Endodermal cell (in vitro differentiated cells): ENCODE measurements at regions not wholly inside any gene's neighbourhood (a gene's known extent, or its start where the extent isn't known, plus 50 kb on each side); places are given as distances from the start of the nearest gene placed in this dataset.

Experiments used
- DNase-seq: peaks from one replicate; pipeline ENCODE4 v3.0.0-alpha.2; 2017
- H3K27ac ChIP-seq: 2 replicates; pipeline ENCODE4 v1.5.1; 2013; ENCODE audit warnings: mild to moderate bottlenecking, low read depth, low read length, moderate library complexity
- H3K27me3 ChIP-seq: 2 replicates; pipeline ENCODE4 v1.6.1; 2013; ENCODE audit warnings: mild to moderate bottlenecking, low read length, moderate library complexity; ENCODE audit not compliant: insufficient read depth, control insufficient read depth, poor library complexity, severe bottlenecking
- H3K36me3 ChIP-seq: 2 replicates; pipeline ENCODE4 v1.7.0; 2013; ENCODE audit warnings: mild to moderate bottlenecking, low read length, moderate library complexity; ENCODE audit not compliant: control insufficient read depth, insufficient read depth
- H3K4me1 ChIP-seq: one replicate; pipeline ENCODE4 v1.7.0; 2013; ENCODE audit warnings: low read length; ENCODE audit not compliant: control insufficient read depth, insufficient read depth
- H3K4me3 ChIP-seq: 2 replicates; pipeline ENCODE4 v1.5.1; 2013; ENCODE audit warnings: mild to moderate bottlenecking, low read length, moderate library complexity
- H3K9ac ChIP-seq: 2 replicates; pipeline ENCODE4 v1.6.1; 2013; ENCODE audit warnings: mild to moderate bottlenecking, low read length, moderate library complexity; ENCODE audit not compliant: poor library complexity, severe bottlenecking; ENCODE audit errors: extremely low read depth
- H3K9me3 ChIP-seq: 2 replicates; pipeline ENCODE4 v1.6.1; 2013; ENCODE audit warnings: mild to moderate bottlenecking, low read length, moderate library complexity; ENCODE audit not compliant: control insufficient read depth
- H3K27ac Mint-ChIP-seq: 2 replicates; pipeline ENCODE4 v1.8.0; 2020; ENCODE audit warnings: mixed read lengths
- H3K27me3 Mint-ChIP-seq: 2 replicates; pipeline ENCODE4 v1.8.0; 2021; ENCODE audit warnings: mild to moderate bottlenecking, mixed read lengths; ENCODE audit not compliant: insufficient read depth
- H3K36me3 Mint-ChIP-seq: 2 replicates; pipeline ENCODE4 v1.8.0; 2020; ENCODE audit warnings: low read depth, mixed read lengths
- H3K4me1 Mint-ChIP-seq: 2 replicates; pipeline ENCODE4 v1.8.0; 2020; ENCODE audit warnings: mixed read lengths
- H3K4me3 Mint-ChIP-seq: 2 replicates; pipeline ENCODE4 v1.8.0; 2020; ENCODE audit warnings: mild to moderate bottlenecking, moderate library complexity, mixed read lengths
- H3K9me3 Mint-ChIP-seq: 2 replicates; pipeline ENCODE4 v1.8.0; 2020; ENCODE audit warnings: mild to moderate bottlenecking, mixed read lengths
- CTCF ChIP-seq: fragments of 200-600 bp; sonication (generic); conservative IDR thresholded peaks from 2 replicates; pipeline ENCODE4 v1.5.0; 2021; ENCODE audit warnings: antibody characterized with exemption, mild to moderate bottlenecking
- WGBS, 2 experiments: methylation state at CpG; one replicate each; pipeline versions ENCODE4 v1.1.5 to v1.1.7; 2013; ENCODE audit warnings: missing lambda C conversion rate in 2 of 2, mixed read lengths in 1 of 2; ENCODE audit not compliant: insufficient coverage in 1 of 2, insufficient read length in 1 of 2; 5-methylcytosine and 5-hydroxymethylcytosine counted together

GRCh38 chr12:104896710-104897109 is 61.4 kb downstream of the SLC41A2 start:
- Histone ChIP-seq H3K4me3 (no peak overlapping the region), H3K9ac (no peak overlapping the region), H3K36me3 (no peaks in the 10 kb centered on the region), H3K27me3 (no peaks in the 10 kb centered on the region), H3K9me3 (peaks cover 10% of the 10 kb centered on the region), H3K4me1 (no peaks in the 10 kb centered on the region), H3K27ac (no peak overlapping the region)
- WGBS, 2 experiments: 92 to 93% methylated on average over 3 to 4 of the region's 4 CpGs
- no peak for DNase-seq
- TF ChIP-seq CTCF: no peak
- Mint-ChIP-seq H3K4me1 (no peaks in the 10 kb centered on the region), H3K27ac (no peak overlapping the region), H3K4me3 (no peak overlapping the region), H3K27me3 (no peaks in the 10 kb centered on the region), H3K9me3 (peaks cover 1% of the 10 kb centered on the region), H3K36me3 (no peaks in the 10 kb centered on the region)

GRCh38 chr12:104896146-104896545 is 61.9 kb downstream of the SLC41A2 start:
- DNase-seq: no peak
- no peak for TF ChIP-seq CTCF

GRCh38 chr12:104895415-104895814 is 62.7 kb downstream of the SLC41A2 start:
- H3K9ac ChIP-seq: no peak overlapping the region
- DNase-seq: no peak
- 90 to 100% methylated on average over 2 of the region's 2 CpGs for WGBS, 2 experiments
- no peak for TF ChIP-seq CTCF
- H3K36me3 Mint-ChIP-seq: no peaks in the 10 kb centered on the region
- no peaks in the 10 kb centered on the region for H3K4me1 Mint-ChIP-seq
- no peak overlapping the region for H3K4me3 Mint-ChIP-seq
- H3K36me3 ChIP-seq: no peaks in the 10 kb centered on the region
- H3K27me3 Mint-ChIP-seq: no peaks in the 10 kb centered on the region
- no peaks in the 10 kb centered on the region for H3K4me1 ChIP-seq
- no peak overlapping the region for H3K27ac Mint-ChIP-seq
- peaks cover 10% of the 10 kb centered on the region for H3K9me3 ChIP-seq
- H3K27ac ChIP-seq: no peak overlapping the region
- peaks cover 1% of the 10 kb centered on the region for H3K9me3 Mint-ChIP-seq
- no peak overlapping the region for H3K4me3 ChIP-seq
- H3K27me3 ChIP-seq: no peaks in the 10 kb centered on the region

More at GRCh38 chr12:104896146-104896545, 61.9 kb downstream of the SLC41A2 start:
- Histone ChIP-seq H3K36me3 (no peaks in the 10 kb centered on the region), H3K9ac (no peak overlapping the region), H3K4me3 (no peak overlapping the region), H3K27me3 (no peaks in the 10 kb centered on the region), H3K27ac (no peak overlapping the region), H3K9me3 (peaks cover 10% of the 10 kb centered on the region), H3K4me1 (no peaks in the 10 kb centered on the region)
- H3K9me3 Mint-ChIP-seq: peaks cover 1% of the 10 kb centered on the region
- H3K27me3 Mint-ChIP-seq: no peaks in the 10 kb centered on the region
- H3K36me3 Mint-ChIP-seq: no peaks in the 10 kb centered on the region
- H3K4me3 Mint-ChIP-seq: no peak overlapping the region
- no peak overlapping the region for H3K27ac Mint-ChIP-seq
- H3K4me1 Mint-ChIP-seq: no peaks in the 10 kb centered on the region
